Ovary (tissue), 3 donors: ENCODE measurements at regions not wholly inside any gene's neighbourhood (a gene's known extent, or its start where the extent isn't known, plus 50 kb on each side); places are given as distances from the start of the nearest gene placed in this dataset.

Source experiments
- CTCF ChIP-seq, 3 donors: fragments of 450-650 bp in 2 of 3; fragments of 200-600 bp in 1 of 3; IDR thresholded peaks; one replicate each; pipeline versions ENCODE4 v1.5.1 to v1.8.0; 2016 to 2022; ENCODE audit warnings: antibody characterized with exemption in 3 of 3, mild to moderate bottlenecking in 1 of 3
- POLR2A ChIP-seq: fragments of 450-650 bp; IDR thresholded peaks from one replicate; pipeline ENCODE4 v1.6.1; 2017; ENCODE audit warnings: antibody characterized with exemption, mild to moderate bottlenecking, moderate library complexity
- donor health status: DM: no; HTN: no; CAD: no.

- TF ChIP-seq CTCF (IDR thresholded peaks at IDR 0.05) (no peak), POLR2A (no peak)
Measured at GRCh38 chr12:77435446-77436091, 370.2 kb upstream of the E2F7 start.
